ENCODE measurements at regions not wholly inside any gene's neighbourhood (a gene's known extent, or its start where the extent isn't known, plus 50 kb on each side); places are given as distances from the start of the nearest gene placed in this dataset.

DNA sequence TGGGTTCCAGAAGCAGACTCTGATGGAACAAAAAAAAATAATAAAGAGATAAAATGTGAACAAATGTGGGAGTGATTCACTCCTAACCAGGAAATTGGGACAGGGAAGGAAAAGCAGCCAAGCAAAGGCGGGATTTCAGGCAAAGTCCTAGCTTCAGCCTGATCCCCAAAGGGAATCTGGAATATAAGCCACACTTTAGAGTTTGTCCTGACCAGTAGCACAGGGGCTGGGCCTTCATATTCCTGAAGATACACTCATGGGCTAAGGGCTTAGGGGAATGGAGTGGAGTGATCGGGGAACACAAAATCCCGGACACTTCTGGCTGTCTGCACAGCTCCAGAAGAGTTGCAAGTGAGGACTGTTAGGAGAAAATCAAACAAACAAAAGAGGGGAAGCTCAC is 135.0 kb upstream of the COL8A1 start:
- TF ChIP-seq, protein P1, sequence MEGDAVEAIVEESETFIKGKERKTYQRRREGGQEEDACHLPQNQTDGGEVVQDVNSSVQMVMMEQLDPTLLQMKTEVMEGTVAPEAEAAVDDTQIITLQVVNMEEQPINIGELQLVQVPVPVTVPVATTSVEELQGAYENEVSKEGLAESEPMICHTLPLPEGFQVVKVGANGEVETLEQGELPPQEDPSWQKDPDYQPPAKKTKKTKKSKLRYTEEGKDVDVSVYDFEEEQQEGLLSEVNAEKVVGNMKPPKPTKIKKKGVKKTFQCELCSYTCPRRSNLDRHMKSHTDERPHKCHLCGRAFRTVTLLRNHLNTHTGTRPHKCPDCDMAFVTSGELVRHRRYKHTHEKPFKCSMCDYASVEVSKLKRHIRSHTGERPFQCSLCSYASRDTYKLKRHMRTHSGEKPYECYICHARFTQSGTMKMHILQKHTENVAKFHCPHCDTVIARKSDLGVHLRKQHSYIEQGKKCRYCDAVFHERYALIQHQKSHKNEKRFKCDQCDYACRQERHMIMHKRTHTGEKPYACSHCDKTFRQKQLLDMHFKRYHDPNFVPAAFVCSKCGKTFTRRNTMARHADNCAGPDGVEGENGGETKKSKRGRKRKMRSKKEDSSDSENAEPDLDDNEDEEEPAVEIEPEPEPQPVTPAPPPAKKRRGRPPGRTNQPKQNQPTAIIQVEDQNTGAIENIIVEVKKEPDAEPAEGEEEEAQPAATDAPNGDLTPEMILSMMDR (conservative IDR thresholded peaks at IDR 0.05; ENCODE audit: low read length) = no peak
- peak; percentile 59 for DNase-seq (ENCODE audit: low read depth)
- no peak overlapping the region for H3K4me3 ChIP-seq (ENCODE audit: low read length)

- no peak for DNase-seq (ENCODE audit: low read depth)
These were observed 135.5 kb upstream of the COL8A1 start for GRCh38 chr3:99502871-99503270.

GRCh38 chr3:99500485-99500884 is 137.9 kb upstream of the COL8A1 start:
- DNase-seq (ENCODE audit: low read depth) = no peak
- TF ChIP-seq, protein P1 (conservative IDR thresholded peaks at IDR 0.05; ENCODE audit: low read length) = no peak
- H3K4me3 ChIP-seq (ENCODE audit: low read length) = no peak overlapping the region

More at GRCh38 chr3:99502871-99503270, 135.5 kb upstream of the COL8A1 start:
- H3K4me3 ChIP-seq (ENCODE audit: low read length) = no peak overlapping the region
- TF ChIP-seq, protein P1 (conservative IDR thresholded peaks at IDR 0.05; ENCODE audit: low read length) = no peak

DNA sequence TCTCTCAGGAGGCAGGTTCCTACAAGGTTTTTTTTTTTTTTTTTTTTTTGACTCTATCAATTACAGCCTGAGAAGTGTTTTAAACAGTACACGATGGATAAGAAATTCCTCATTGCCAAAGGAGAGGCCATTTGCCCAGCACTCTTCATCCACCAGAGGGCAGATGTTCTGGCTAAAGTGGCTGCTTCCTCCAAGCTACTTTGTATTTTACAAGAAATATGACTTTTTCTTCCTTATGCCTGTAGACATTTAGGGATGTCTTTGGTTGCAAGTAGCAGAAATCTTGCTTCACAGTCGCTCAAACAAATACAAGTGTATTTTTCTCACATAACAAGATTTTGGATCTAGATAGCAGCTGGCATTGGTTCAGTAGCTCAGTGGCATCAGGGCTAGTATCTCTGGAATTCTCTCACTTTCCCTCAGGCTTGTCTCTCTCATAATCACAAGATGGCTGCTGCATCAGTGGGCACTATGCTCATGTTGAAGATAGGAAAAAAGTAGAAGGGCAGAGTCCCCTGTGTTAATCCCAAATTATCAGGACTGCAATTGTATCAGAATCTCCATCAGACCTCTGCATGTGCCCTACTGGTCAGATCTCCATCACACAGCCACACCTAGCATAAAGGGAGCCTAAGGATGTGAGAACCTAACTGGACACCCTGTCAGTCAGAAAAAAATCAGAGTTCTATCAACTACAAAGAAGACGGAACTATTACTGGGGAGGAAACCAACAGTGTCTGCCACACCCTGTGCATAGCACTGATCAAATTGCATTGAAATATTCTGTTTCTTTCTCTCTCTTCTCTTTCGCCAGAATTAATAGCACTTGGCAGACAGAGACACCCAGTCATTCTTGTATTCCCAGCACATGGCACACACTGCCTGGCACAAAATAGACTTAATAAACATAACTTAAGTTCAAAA is 138.9 kb upstream of the COL8A1 start:
- H3K4me3 ChIP-seq (ENCODE audit: low read length) = no peak overlapping the region
- peak; percentile 73 for DNase-seq (ENCODE audit: low read depth)
- TF ChIP-seq, protein P1 (conservative IDR thresholded peaks at IDR 0.05; ENCODE audit: low read length) = peak; percentile 79

GRCh38 chr3:99498550-99499234 is 139.7 kb upstream of the COL8A1 start:
- H3K4me3 ChIP-seq (ENCODE audit: low read length) = no peak overlapping the region
- DNase-seq (ENCODE audit: low read depth) = peak; percentile 79
- TF ChIP-seq, protein P1 (conservative IDR thresholded peaks at IDR 0.05; ENCODE audit: low read length) = no peak; the same call in 1 of the 2 replicates

- DNase-seq (ENCODE audit: low read depth) = no peak
- TF ChIP-seq, protein P1 (conservative IDR thresholded peaks at IDR 0.05; ENCODE audit: low read length) = no peak
- H3K4me3 ChIP-seq (ENCODE audit: low read length) = no peak overlapping the region
These were observed 150.5 kb upstream of the COL8A1 start for GRCh38 chr3:99487894-99488293.

Data from AG10803 (cell line).